ENCODE measurements at regions not wholly inside any gene's neighbourhood (a gene's known extent, or its start where the extent isn't known, plus 50 kb on each side); places are given as distances from the start of the nearest gene placed in this dataset.

DNA sequence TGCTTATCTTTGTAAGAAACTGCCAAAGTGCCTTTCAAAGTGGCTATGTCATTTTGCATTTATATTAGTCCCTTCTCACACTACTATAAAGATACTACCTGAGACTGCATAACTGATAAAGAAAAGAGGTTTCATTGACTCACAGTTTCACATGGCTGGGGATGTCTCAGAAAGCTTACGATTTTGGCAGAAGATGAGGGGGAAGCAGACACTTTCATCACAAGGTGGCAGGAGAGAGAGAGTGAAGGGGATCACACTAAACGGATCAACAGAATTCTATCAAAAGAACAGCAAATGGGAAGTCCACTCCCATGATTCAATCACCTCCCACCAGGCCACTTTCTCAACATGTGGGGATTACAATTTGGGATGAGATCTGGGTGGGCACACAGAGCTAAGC, 1352.0 kb upstream of the B3GALT2 start:
- no peak for TF ChIP-seq POLR2A (IDR thresholded peaks at IDR 0.05; ENCODE audit: low read depth, low read length)
- TF ChIP-seq, protein P1, sequence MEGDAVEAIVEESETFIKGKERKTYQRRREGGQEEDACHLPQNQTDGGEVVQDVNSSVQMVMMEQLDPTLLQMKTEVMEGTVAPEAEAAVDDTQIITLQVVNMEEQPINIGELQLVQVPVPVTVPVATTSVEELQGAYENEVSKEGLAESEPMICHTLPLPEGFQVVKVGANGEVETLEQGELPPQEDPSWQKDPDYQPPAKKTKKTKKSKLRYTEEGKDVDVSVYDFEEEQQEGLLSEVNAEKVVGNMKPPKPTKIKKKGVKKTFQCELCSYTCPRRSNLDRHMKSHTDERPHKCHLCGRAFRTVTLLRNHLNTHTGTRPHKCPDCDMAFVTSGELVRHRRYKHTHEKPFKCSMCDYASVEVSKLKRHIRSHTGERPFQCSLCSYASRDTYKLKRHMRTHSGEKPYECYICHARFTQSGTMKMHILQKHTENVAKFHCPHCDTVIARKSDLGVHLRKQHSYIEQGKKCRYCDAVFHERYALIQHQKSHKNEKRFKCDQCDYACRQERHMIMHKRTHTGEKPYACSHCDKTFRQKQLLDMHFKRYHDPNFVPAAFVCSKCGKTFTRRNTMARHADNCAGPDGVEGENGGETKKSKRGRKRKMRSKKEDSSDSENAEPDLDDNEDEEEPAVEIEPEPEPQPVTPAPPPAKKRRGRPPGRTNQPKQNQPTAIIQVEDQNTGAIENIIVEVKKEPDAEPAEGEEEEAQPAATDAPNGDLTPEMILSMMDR (IDR thresholded peaks at IDR 0.05; ENCODE audit: extremely low read depth in 1 of 2, insufficient read depth in 1 of 2, low read depth in 1 of 2, low read length in 2 of 2): no peak
- TF ChIP-seq POLR2AphosphoS5 (IDR thresholded peaks at IDR 0.05; ENCODE audit: insufficient read depth, low read depth, low read length): no peak
- no peak for TF ChIP-seq MYC (IDR thresholded peaks at IDR 0.05; ENCODE audit: low read depth, low read length)
- no peak for TF ChIP-seq EZH2 (IDR thresholded peaks at IDR 0.05; ENCODE audit: borderline replicate concordance, low read depth, low read length, severe bottlenecking)
- TF ChIP-seq, protein P2, sequence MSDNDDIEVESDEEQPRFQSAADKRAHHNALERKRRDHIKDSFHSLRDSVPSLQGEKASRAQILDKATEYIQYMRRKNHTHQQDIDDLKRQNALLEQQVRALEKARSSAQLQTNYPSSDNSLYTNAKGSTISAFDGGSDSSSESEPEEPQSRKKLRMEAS (IDR thresholded peaks at IDR 0.05; ENCODE audit: insufficient read depth, insufficient read length): no peak
- no peak for TF ChIP-seq GATA2 (IDR thresholded peaks at IDR 0.05; ENCODE audit: insufficient read depth, insufficient read length, low read depth, low read length)
